HepG2 (cell line): ENCODE measurements at regions not wholly inside any gene's neighbourhood (a gene's known extent, or its start where the extent isn't known, plus 50 kb on each side); places are given as distances from the start of the nearest gene placed in this dataset.

ENCODE experiments used
- AGO2 ChIP-seq: fragments of 200-400 bp; formaldehyde crosslinking; optimal IDR thresholded peaks from 2 replicates; pipeline ENCODE3; 2017; ENCODE audit warnings: mild to moderate bottlenecking, low read depth, low read length, moderate library complexity
- CBX1 ChIP-seq: IDR thresholded peaks from one replicate; pipeline ENCODE4 v1.6.1; 2016; ENCODE audit warnings: antibody characterized with exemption, low read depth
- CENPBD1 ChIP-seq: sonication (generic); formaldehyde crosslinking; IDR thresholded peaks from 2 replicates; pipeline ENCODE4 v1.8.0; 2022; ENCODE audit warnings: missing genetic modification reagents, low read depth, mild to moderate bottlenecking, borderline replicate concordance
- ELF3 ChIP-seq: IDR thresholded peaks from 2 replicates; pipeline ENCODE4 v1.6.1; 2016; ENCODE audit warnings: missing genetic modification reagents, missing compliant biosample characterization
- FOXK2 ChIP-seq: fragments of 450-650 bp; IDR thresholded peaks from 2 replicates; pipeline ENCODE4 v1.6.1; 2016
- FOXP1 ChIP-seq, 2 experiments: fragments of 450-650 bp in 1 of 2; IDR thresholded peaks; 2 replicates each; pipeline ENCODE4 v1.6.1; 2017 to 2018; ENCODE audit warnings: antibody characterized with exemption in 1 of 2
- FOXP4 ChIP-seq: sonication (generic); formaldehyde crosslinking; IDR thresholded peaks from 2 replicates; pipeline ENCODE4 v1.4.0; 2020; ENCODE audit warnings: missing genetic modification reagents
- KLF13 ChIP-seq: sonication (generic); formaldehyde crosslinking; IDR thresholded peaks from 2 replicates; pipeline ENCODE4 v1.4.0; 2020; ENCODE audit warnings: mild to moderate bottlenecking, missing genetic modification reagents
- MED1 ChIP-seq: sonication (generic); formaldehyde crosslinking; IDR thresholded peaks from 2 replicates; pipeline ENCODE4 v1.4.0; 2020; ENCODE audit warnings: missing genetic modification reagents
- MTA1 ChIP-seq: sonication (generic); formaldehyde crosslinking; IDR thresholded peaks from 2 replicates; pipeline ENCODE4 v1.4.0; 2020; ENCODE audit warnings: missing genetic modification reagents, mild to moderate bottlenecking, borderline replicate concordance
- NFYC ChIP-seq: IDR thresholded peaks from 2 replicates; pipeline ENCODE4 v1.6.1; 2016; ENCODE audit warnings: missing genetic modification reagents, missing compliant biosample characterization
- NR3C1 ChIP-seq: sonication (generic); formaldehyde crosslinking; IDR thresholded peaks from 2 replicates; pipeline ENCODE4 v1.4.0; 2020; ENCODE audit warnings: missing genetic modification reagents
- REXO4 ChIP-seq: sonication (generic); formaldehyde crosslinking; IDR thresholded peaks from 2 replicates; pipeline ENCODE4 v1.8.0; 2022; ENCODE audit warnings: missing genetic modification reagents, mild to moderate bottlenecking, borderline replicate concordance
- SP1 ChIP-seq, 2 experiments: fragments of 450-650 bp in 1 of 2; sonication (generic) in 1 of 2; formaldehyde crosslinking in 1 of 2; IDR thresholded peaks; 2 replicates each; pipeline versions ENCODE4 v1.4.0 to v1.6.1; 2016 to 2020; ENCODE audit warnings: missing genetic modification reagents in 1 of 2
- TBP ChIP-seq: sonication (generic); formaldehyde crosslinking; IDR thresholded peaks from 2 replicates; pipeline ENCODE4 v1.5.0; 2020; ENCODE audit warnings: missing genetic modification reagents
- TRIM24 ChIP-seq: sonication (generic); formaldehyde crosslinking; IDR thresholded peaks from 2 replicates; pipeline ENCODE4 v1.8.0; 2022; ENCODE audit warnings: mild to moderate bottlenecking, missing genetic modification reagents
- ZBTB20 ChIP-seq: sonication (generic); formaldehyde crosslinking; IDR thresholded peaks from 2 replicates; pipeline ENCODE4 v1.8.1; 2023; ENCODE audit warnings: missing genetic modification reagents, low read depth, mild to moderate bottlenecking, borderline replicate concordance
- ZBTB25 ChIP-seq: IDR thresholded peaks from 2 replicates; pipeline ENCODE4 v1.6.1; 2018; ENCODE audit warnings: missing genetic modification reagents
- ZBTB46 ChIP-seq: sonication (generic); formaldehyde crosslinking; IDR thresholded peaks from 2 replicates; pipeline ENCODE4 v1.4.0; 2020; ENCODE audit warnings: mild to moderate bottlenecking, missing genetic modification reagents, borderline replicate concordance
- ZNF10 ChIP-seq: sonication (generic); formaldehyde crosslinking; IDR thresholded peaks from 2 replicates; pipeline ENCODE4 v1.4.0; 2020; ENCODE audit warnings: mild to moderate bottlenecking, low read depth, missing genetic modification reagents, borderline replicate concordance
- ZNF3 ChIP-seq: IDR thresholded peaks from 2 replicates; pipeline ENCODE4 v1.7.0; 2017; ENCODE audit warnings: inconsistent platforms
- ZNF770 ChIP-seq: sonication (generic); formaldehyde crosslinking; IDR thresholded peaks from 2 replicates; pipeline ENCODE4 v1.5.0; 2020; ENCODE audit warnings: mild to moderate bottlenecking, missing genetic modification reagents
- ZNF841 ChIP-seq: sonication (generic); formaldehyde crosslinking; IDR thresholded peaks from 2 replicates; pipeline ENCODE4 v1.8.1; 2023; ENCODE audit warnings: missing genetic modification reagents, borderline replicate concordance

- TF ChIP-seq ZNF770 (CRISPR knock-in tag) (no peak), NR3C1 (CRISPR knock-in tag) (no peak), MED1 (CRISPR knock-in tag) (0 out of 2 replicates have a peak, but pooled peaks have one; percentile 23), AGO2 (no peak), FOXP4 (peak; percentile 80), MTA1 (CRISPR knock-in tag) (no peak), FOXK2 (no peak), ZNF841 (CRISPR knock-in tag) (no peak), ZBTB25 (no peak), REXO4 (CRISPR knock-in tag) (no peak), SP1 (IDR thresholded peaks at IDR 0.05) (no peak), SP1 (CRISPR knock-in tag; IDR thresholded peaks at IDR 0.05) (no peak), FOXP1 (IDR thresholded peaks at IDR 0.05) (0 out of 2 replicates have a peak, but pooled peaks have one; percentile 35), FOXP1 (CRISPR knock-in tag; IDR thresholded peaks at IDR 0.05) (peak; percentile 64; the same call in 1 of the 2 replicates), NFYC (no peak), ZNF10 (CRISPR knock-in tag) (no peak), ZNF3 (CRISPR knock-in tag) (no peak), ELF3 (CRISPR knock-in tag) (no peak), ZBTB20 (CRISPR knock-in tag) (no peak), CBX1 (no peak), ZBTB46 (CRISPR knock-in tag) (no peak), KLF13 (no peak), TBP (no peak), CENPBD1 (CRISPR knock-in tag) (no peak), TRIM24 (no peak)
Observed at GRCh38 chr4:92012899-92013867, 290.6 kb upstream of the GRID2 start (continued).
